GM12874 (cell line): ENCODE measurements at regions not wholly inside any gene's neighbourhood (a gene's known extent, or its start where the extent isn't known, plus 50 kb on each side); places are given as distances from the start of the nearest gene placed in this dataset.

ENCODE experiments used
- CTCF ChIP-seq: IDR thresholded peaks from 2 replicates; pipeline ENCODE4 v1.5.1; 2011; ENCODE audit warnings: low read depth, mild to moderate bottlenecking, control low read depth, low read length, moderate library complexity; ENCODE audit not compliant: insufficient read depth

GRCh38 chr15:97761110-97761509, 199.4 kb upstream of the ARRDC4 start:
- TF ChIP-seq CTCF, result no peak

GRCh38 chr15:97783240-97783639, 177.3 kb upstream of the ARRDC4 start:
- TF ChIP-seq CTCF, result no peak

- TF ChIP-seq CTCF, result no peak
These were observed 173.8 kb upstream of the ARRDC4 start for GRCh38 chr15:97786741-97787140.

GRCh38 chr15:97790180-97790579, 170.3 kb upstream of the ARRDC4 start:
- no peak for TF ChIP-seq CTCF

GRCh38 chr15:97791824-97792792, 168.4 kb upstream of the ARRDC4 start:
- TF ChIP-seq CTCF, result no peak

GRCh38 chr15:97804950-97805349, 155.6 kb upstream of the ARRDC4 start:
- TF ChIP-seq CTCF, result no peak

GRCh38 chr15:97806766-97807165, 153.7 kb upstream of the ARRDC4 start:
- TF ChIP-seq CTCF, result no peak
